GM19035 (cell line): ENCODE measurements at regions not wholly inside any gene's neighbourhood (a gene's known extent, or its start where the extent isn't known, plus 50 kb on each side); places are given as distances from the start of the nearest gene placed in this dataset.
A peak's percentile ranks its signal among the peaks of the same experiment; 100 is the strongest.
"Not testable (repeated sequence)": the region's sequence is repeated elsewhere in the genome, so short reads cannot be mapped to it uniquely, and the experiment has no call there.

Source experiments
- ATAC-seq: cut with Tn5 transposase; IDR thresholded peaks from one replicate; pipeline ENCODE4 v1.9.1; 2021; ENCODE audit not compliant: unreplicated experiment

- no peak for ATAC-seq
Measured at GRCh38 chr5:110812639-110813038, 73.8 kb downstream of the SLC25A46 start.

GRCh38 chr5:110815916-110816605 lies 77.3 kb downstream of the SLC25A46 start:
- no peak for ATAC-seq

GRCh38 chr5:110817459-110817858 lies 78.7 kb downstream of the SLC25A46 start:
- ATAC-seq = no peak

GRCh38 chr5:110823571-110823970 lies 84.8 kb downstream of the SLC25A46 start:
- no peak for ATAC-seq

- no peak for ATAC-seq
Measured at GRCh38 chr5:110824936-110825441, 86.2 kb downstream of the SLC25A46 start.

- no peak for ATAC-seq
Measured at GRCh38 chr5:110832683-110833082, 93.9 kb downstream of the SLC25A46 start.

GRCh38 chr5:110834933-110835332 lies 96.1 kb downstream of the SLC25A46 start:
- not testable (repeated sequence) for ATAC-seq

- ATAC-seq = no peak
Measured at GRCh38 chr5:110836851-110837250, 98.0 kb downstream of the SLC25A46 start.

- not testable (repeated sequence) for ATAC-seq
Measured at GRCh38 chr5:110838357-110838756, 99.5 kb downstream of the SLC25A46 start.

- ATAC-seq = no peak
Measured at GRCh38 chr5:110838961-110839360, 100.2 kb downstream of the SLC25A46 start.

GRCh38 chr5:110840347-110840960 lies 101.6 kb downstream of the SLC25A46 start:
- ATAC-seq = no peak

GRCh38 chr5:110841137-110841536 lies 102.3 kb downstream of the SLC25A46 start:
- ATAC-seq = no peak

- no peak for ATAC-seq
Measured at GRCh38 chr5:110842948-110843347, 104.1 kb downstream of the SLC25A46 start.

- no peak for ATAC-seq
Measured at GRCh38 chr5:110844251-110844650, 105.4 kb downstream of the SLC25A46 start.

- ATAC-seq = no peak
Measured at GRCh38 chr5:110846398-110847001, 107.7 kb downstream of the SLC25A46 start.

GRCh38 chr5:110851357-110851756 lies 112.5 kb downstream of the SLC25A46 start:
- ATAC-seq = no peak

GRCh38 chr5:110852053-110852452 lies 113.2 kb downstream of the SLC25A46 start:
- ATAC-seq = peak; percentile 93

- ATAC-seq = no peak
Measured at GRCh38 chr5:110852541-110852940, 113.7 kb downstream of the SLC25A46 start.

GRCh38 chr5:110853267-110853666 lies 114.5 kb downstream of the SLC25A46 start:
- ATAC-seq = no peak

- ATAC-seq = no peak
Measured at GRCh38 chr5:110854200-110854599, 115.4 kb downstream of the SLC25A46 start.

GRCh38 chr5:110855961-110856360 lies 117.2 kb downstream of the SLC25A46 start:
- no peak for ATAC-seq
